B cell (primary cell): ENCODE measurements at regions not wholly inside any gene's neighbourhood (a gene's known extent, or its start where the extent isn't known, plus 50 kb on each side); places are given as distances from the start of the nearest gene placed in this dataset.

Experiments
- CTCF ChIP-seq: fragments of 200-600 bp; IDR thresholded peaks from one replicate; pipeline ENCODE4 v1.8.0; 2022; ENCODE audit warnings: antibody characterized with exemption, mild to moderate bottlenecking
- EZH2 ChIP-seq: IDR thresholded peaks from 2 replicates; pipeline ENCODE4 v1.6.1; 2012; ENCODE audit warnings: borderline replicate concordance, low read depth, mild to moderate bottlenecking, moderate library complexity, low read length; ENCODE audit not compliant: insufficient read depth, poor library complexity, severe bottlenecking

DNA sequence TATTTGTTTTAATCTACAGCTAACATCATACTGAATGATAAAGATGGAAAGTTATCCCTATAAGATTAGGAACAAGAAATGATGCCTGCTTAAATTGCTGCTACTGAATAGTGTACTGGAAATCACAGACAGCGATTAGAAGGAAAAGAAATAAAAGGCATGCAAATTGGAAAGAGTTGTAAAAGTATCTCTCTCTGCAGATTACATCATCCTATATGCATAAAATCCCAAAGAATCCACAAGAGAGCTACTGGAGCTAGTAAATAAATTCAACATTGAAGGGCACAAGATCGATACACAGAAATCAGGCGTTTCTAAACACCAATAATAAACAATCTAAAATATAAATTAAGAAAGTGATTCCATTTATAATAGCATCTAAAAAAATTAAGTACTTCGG lies 75.3 kb upstream of the SIMC1 start:
- no peak for TF ChIP-seq CTCF
- no peak for TF ChIP-seq EZH2
